GM12875 (cell line): ENCODE measurements at regions not wholly inside any gene's neighbourhood (a gene's known extent, or its start where the extent isn't known, plus 50 kb on each side); places are given as distances from the start of the nearest gene placed in this dataset.

Source experiments
- H3K4me3 ChIP-seq: one replicate; pipeline ENCODE4 v1.5.1; 2011; ENCODE audit warnings: low read depth, low read length, control low read depth
- CTCF ChIP-seq: IDR thresholded peaks from 2 replicates; pipeline ENCODE4 v1.5.1; 2011; ENCODE audit warnings: low read depth, mild to moderate bottlenecking, control low read depth, inconsistent platforms, low read length, moderate library complexity, borderline replicate concordance; ENCODE audit not compliant: insufficient read depth

DNA sequence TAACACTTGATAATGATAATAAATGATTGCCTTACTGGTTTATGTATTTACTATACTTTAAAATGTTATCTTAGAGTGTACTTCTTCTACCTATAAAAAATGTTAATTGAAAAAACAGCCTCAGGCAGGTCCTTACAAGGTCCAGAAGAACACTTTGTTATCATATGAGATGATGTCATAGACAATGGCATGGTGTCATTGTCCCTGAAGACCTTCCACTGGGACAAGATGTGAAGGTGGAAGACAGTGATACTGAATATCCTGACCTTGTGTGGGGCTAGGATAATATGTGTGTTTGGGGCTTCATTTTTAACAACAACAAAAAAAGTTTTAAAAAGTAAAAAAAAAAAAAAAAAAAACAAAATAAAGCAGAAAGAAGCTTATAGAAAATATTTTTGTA is 342.2 kb upstream of the KYNU start:
- no peak for TF ChIP-seq CTCF
- H3K4me3 ChIP-seq: no peak overlapping the region

- no peak for TF ChIP-seq CTCF
- no peak overlapping the region for H3K4me3 ChIP-seq
Observed at GRCh38 chr2:142533177-142533576, 344.3 kb upstream of the KYNU start.

DNA sequence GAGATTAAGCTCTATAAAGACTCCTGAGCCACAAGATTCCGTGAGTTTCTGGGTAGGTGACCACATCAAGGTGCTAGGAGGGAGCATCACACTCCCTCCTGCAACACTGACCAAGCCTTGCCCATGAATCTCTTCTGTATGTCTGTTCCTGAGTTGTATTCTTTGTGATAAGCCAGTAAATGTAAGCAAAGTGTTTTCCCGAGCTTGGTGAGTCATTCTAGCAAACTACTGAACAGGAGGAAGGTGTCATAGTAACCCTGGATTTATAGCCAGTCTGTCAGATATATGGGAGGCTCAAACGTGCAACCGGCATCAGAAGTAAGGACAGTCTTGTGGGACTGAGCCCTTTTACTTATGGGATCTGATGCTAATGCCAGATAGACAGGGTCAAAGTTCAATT is 346.1 kb upstream of the KYNU start:
- no peak for TF ChIP-seq CTCF
- H3K4me3 ChIP-seq: no peak overlapping the region

DNA sequence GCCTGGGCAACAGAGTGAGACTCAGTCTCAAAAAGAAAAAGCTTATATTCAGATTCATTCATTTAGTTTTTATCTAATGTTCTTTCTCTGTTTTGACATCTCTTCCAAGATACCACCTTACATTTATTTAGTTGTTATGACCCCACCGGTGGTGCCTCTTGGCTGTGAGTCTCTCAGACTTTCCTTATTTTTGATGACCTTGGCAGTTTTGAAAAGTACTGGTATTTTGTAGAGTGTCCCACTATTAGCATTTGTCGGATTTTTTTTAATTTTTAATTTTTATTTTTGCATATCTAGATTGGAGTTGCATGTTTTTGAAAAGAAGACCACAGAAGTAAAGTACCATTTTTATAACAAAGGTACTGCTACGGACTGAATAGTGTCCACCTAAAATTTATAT is 351.7 kb upstream of the KYNU start:
- no peak overlapping the region for H3K4me3 ChIP-seq
- no peak for TF ChIP-seq CTCF

DNA sequence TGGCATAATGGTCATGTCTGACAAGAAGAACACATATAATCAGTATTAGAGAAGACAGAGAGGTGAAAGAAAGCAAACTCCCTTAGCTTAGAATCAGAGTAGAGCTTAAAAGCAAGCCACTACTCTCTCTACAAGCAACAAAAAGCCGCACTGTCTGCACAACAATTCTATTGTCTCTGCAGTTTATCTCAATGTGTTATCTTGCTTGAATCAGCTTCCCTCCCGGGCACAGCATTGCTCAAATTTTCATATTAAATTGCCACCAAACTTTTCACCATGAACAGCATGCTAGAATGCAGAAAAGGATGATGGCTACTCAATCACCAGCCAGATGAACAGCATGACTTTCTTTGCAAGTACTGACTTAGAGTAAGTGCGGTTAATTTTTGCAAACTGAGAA is 356.0 kb upstream of the KYNU start:
- no peak overlapping the region for H3K4me3 ChIP-seq
- TF ChIP-seq CTCF: no peak

GRCh38 chr2:142515493-142515892 is 362.0 kb upstream of the KYNU start:
- no peak for TF ChIP-seq CTCF
- no peak overlapping the region for H3K4me3 ChIP-seq

DNA sequence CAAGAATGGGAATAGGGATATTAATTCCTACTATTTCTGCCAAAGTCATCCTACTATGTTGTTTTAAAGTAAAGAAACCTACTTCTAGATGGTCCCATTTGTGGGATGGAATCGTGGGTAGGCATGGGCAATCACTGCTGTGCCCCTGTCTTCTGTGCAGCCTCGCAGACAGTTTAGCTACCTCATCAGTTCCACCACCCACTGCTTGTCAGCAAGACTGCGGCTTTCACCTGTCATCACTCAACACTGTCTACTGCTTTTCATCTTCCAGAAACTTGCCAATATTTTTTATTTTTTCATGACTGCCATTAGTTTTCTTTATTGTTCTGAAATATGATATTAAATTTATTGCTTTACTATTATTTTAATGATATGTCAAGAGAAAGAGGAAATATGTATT is 368.1 kb upstream of the KYNU start:
- H3K4me3 ChIP-seq: no peak overlapping the region
- TF ChIP-seq CTCF: no peak
